AG04450 (cell line): ENCODE measurements at regions not wholly inside any gene's neighbourhood (a gene's known extent, or its start where the extent isn't known, plus 50 kb on each side); places are given as distances from the start of the nearest gene placed in this dataset.
A peak's percentile ranks its signal among the peaks of the same experiment; 100 is the strongest.

Experiments used
- CTCF ChIA-PET: fragments of 300-600, 350-600 bp; formaldehyde crosslinking; extraction: SDS; loops from one replicate; lab custom pipeline; 2022; ENCODE audit warnings: antibody characterized with exemption, inconsistent platforms; lab: Charles Lee
- POLR2A ChIA-PET: fragments of 350-600 bp; formaldehyde crosslinking; extraction: SDS; loops from one replicate; lab custom pipeline; 2021; ENCODE audit warnings: antibody characterized with exemption, inconsistent platforms; lab: Yijun Ruan, JAX
- DNase-seq: peaks from one replicate; pipeline ENCODE4 v3.0.0-alpha.2; 2011; ENCODE audit warnings: low read depth, low spot score
- H3K27ac ChIP-seq: one replicate; pipeline ENCODE4 v1.5.1; 2012; ENCODE audit warnings: low read depth, low read length, control low read depth
- H3K27me3 ChIP-seq: one replicate; pipeline ENCODE4 v1.6.0; 2012; ENCODE audit warnings: low read length; ENCODE audit not compliant: control insufficient read depth, insufficient read depth
- H3K4me3 ChIP-seq: 2 replicates; pipeline ENCODE4 v1.5.1; 2011; ENCODE audit warnings: mild to moderate bottlenecking, low read depth, low read length, control low read depth
- H3K9me3 ChIP-seq: 2 replicates; pipeline ENCODE4 v1.5.1; 2012; ENCODE audit warnings: low read length; ENCODE audit not compliant: control insufficient read depth, insufficient read depth
- TF ChIP-seq, protein P1 (sequence below): IDR thresholded peaks from 2 replicates; pipeline ENCODE4 v1.5.1; 2011; ENCODE audit warnings: low read depth, low read length, control low read depth, inconsistent platforms

DNA sequence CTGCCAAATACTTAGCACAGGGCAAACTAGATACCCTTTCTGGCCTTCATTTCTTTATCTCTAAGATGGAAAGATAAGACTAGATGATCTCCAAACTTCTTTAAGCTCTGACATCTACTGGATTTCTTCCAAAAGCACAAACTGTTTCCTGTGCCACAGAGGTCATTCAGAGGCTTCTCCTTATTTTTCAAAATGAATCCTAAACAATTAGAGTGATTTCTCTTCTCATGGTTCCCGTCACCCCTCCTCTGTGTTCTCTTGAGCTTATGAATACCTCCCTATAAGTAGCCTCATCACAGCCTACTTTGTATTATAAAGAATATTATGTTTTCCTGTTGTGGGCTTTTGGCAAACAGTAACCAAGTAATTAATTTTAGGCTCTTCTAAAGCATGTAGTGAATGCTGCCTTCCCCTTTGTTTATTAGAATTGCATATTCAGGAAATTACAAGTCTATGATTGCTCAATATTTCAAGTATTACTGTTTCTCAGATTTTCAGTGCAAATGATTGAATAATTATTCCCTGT is 179.5 kb downstream of the REEP3 start:
- CTCF ChIA-PET, result interaction anchor here (0.9 to 3.5 kb wide), 6 partner anchors 13 to 534 kb away, joined by 3 to 14 read pairs (median 5); no protein-coding TSS in a partner anchor
- peak overlapping the region; percentile 74 for H3K27ac ChIP-seq
- no peaks in the 10 kb centered on the region for H3K9me3 ChIP-seq
- H3K27me3 ChIP-seq, result no peaks in the 10 kb centered on the region
- no peak overlapping the region for H3K4me3 ChIP-seq
- TF ChIP-seq, protein P1, sequence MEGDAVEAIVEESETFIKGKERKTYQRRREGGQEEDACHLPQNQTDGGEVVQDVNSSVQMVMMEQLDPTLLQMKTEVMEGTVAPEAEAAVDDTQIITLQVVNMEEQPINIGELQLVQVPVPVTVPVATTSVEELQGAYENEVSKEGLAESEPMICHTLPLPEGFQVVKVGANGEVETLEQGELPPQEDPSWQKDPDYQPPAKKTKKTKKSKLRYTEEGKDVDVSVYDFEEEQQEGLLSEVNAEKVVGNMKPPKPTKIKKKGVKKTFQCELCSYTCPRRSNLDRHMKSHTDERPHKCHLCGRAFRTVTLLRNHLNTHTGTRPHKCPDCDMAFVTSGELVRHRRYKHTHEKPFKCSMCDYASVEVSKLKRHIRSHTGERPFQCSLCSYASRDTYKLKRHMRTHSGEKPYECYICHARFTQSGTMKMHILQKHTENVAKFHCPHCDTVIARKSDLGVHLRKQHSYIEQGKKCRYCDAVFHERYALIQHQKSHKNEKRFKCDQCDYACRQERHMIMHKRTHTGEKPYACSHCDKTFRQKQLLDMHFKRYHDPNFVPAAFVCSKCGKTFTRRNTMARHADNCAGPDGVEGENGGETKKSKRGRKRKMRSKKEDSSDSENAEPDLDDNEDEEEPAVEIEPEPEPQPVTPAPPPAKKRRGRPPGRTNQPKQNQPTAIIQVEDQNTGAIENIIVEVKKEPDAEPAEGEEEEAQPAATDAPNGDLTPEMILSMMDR, result no peak
- POLR2A ChIA-PET, result interaction anchor here (1.2 kb wide), 2 partner anchors 26 to 71 kb away, joined by 3 to 7 read pairs; no protein-coding TSS in a partner anchor
- DNase-seq, result no peak

DNA sequence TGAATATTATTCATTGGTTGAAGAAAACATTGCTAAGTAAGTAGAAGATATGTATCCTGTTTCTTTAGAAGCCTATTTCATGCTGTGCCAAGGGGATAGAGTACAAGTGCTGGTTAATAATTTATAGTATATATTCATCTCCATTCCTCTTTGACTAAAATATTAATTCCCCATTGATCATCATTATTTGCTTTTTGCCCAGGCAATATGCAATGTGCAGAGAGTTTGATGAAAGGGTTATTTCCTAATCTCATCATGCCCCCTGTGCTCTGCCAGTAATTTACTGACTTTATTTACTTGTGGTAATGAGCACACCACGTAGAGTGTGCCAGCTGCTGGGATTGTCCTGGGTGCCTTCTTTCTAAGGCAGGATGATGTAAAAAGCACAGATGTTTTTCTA is 180.9 kb downstream of the REEP3 start:
- no peak overlapping the region for H3K4me3 ChIP-seq
- H3K27me3 ChIP-seq, result no peaks in the 10 kb centered on the region
- ChIA-PET CTCF (no interaction called here), POLR2A (no interaction called here)
- TF ChIP-seq, protein P1, result no peak
- DNase-seq, result no peak
- no peak overlapping the region for H3K27ac ChIP-seq
- no peaks in the 10 kb centered on the region for H3K9me3 ChIP-seq

DNA sequence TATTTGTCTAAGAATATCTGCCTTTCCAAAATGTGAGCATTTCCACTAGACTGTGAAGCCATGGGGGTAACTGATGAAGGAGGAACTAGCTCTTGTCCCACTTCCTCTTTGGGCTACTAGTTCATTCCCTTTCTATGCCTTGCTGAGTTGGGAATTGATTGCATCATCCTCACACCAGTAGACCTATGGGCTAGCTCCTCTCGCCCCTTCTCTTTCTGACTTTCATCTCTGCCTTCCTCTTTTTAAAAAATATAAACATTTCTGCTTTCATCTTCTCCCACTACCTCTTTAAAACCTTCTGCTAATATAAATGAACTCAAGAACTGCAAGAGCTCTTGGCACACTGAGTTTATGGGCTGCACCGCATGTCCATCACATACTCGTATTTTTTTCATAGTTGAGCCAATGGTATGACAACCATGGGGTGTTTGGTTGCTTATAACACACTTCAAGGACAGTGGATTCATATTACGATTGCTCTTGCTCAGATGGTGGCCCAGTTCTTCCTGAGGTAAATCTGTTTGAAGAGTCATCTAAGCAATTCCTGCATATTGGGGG is 182.0 kb downstream of the REEP3 start:
- no peaks in the 10 kb centered on the region for H3K27me3 ChIP-seq
- ChIA-PET CTCF (interaction anchor here (1.6 to 3.0 kb wide), 2 partner anchors 16 to 536 kb away, joined by 4 to 16 read pairs; no protein-coding TSS in a partner anchor), POLR2A (no interaction called here)
- no peak overlapping the region for H3K27ac ChIP-seq
- no peak for DNase-seq
- no peak overlapping the region for H3K4me3 ChIP-seq
- TF ChIP-seq, protein P1, result no peak
- no peaks in the 10 kb centered on the region for H3K9me3 ChIP-seq

DNA sequence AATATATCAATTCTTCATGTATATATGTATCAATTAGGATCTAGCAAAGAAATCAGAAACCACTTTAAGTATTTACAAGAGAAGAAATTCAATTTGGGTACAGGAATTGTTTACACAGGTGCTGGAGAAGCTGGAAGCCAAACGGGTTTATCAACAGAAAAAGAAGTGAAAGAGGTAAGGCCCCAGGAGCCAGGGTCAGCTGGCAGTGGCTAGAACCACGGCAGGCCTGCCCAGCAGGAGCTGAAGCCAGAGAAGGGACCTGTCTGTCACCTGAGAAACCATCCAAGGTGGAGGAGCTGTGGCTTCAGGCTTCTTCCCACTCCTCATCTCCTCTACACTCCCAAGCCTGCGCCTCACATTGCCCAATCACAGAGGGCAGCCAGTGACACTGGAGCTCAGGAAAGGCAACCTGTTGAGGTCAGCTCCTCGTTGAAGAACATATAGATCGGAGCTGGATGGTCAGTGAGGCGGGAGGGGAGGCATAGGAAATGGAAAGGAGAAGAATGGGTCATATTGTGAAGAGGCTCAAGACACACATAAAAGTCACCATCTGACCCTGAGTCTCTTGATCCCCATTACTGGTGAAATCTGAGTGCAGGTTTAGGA is 182.6 kb downstream of the REEP3 start:
- no peak overlapping the region for H3K27ac ChIP-seq

More for the DNA sequence above, 182.6 kb downstream of the REEP3 start:
- TF ChIP-seq, protein P1, result no peak
- no peak for DNase-seq
- H3K9me3 ChIP-seq, result no peaks in the 10 kb centered on the region
- POLR2A ChIA-PET, result no interaction called here
- CTCF ChIA-PET, result interaction anchor here (1.6 to 3.0 kb wide), 2 partner anchors 15 to 537 kb away, joined by 4 to 16 read pairs; no protein-coding TSS in a partner anchor
- H3K27me3 ChIP-seq, result no peaks in the 10 kb centered on the region
- H3K4me3 ChIP-seq, result no peak overlapping the region
